Left lung (tissue), 4 donors: ENCODE measurements at regions not wholly inside any gene's neighbourhood (a gene's known extent, or its start where the extent isn't known, plus 50 kb on each side); places are given as distances from the start of the nearest gene placed in this dataset.

Source experiments
- ATAC-seq: fragments of 200-7000 bp; cut with Tn5 transposase; one replicate; pipeline ENCODE4 v1.9.1; 2020; ENCODE audit warnings: moderate library complexity
- DNase-seq, 4 donors: peaks; one replicate each; pipeline ENCODE4 v3.0.0-alpha.2; 2013 to 2020
- H3K27ac ChIP-seq, 2 donors: fragments of 200-600 bp; sonication (generic) in 1 of 2; one replicate each; pipeline versions ENCODE4 v1.5.0 to v1.8.0; 2020 to 2021
- H3K27me3 ChIP-seq, 2 donors: fragments of 200-600 bp; sonication (generic) in 1 of 2; one replicate each; pipeline versions ENCODE4 v1.5.0 to v1.8.0; 2020 to 2021
- H3K36me3 ChIP-seq, 2 donors: fragments of 200-600 bp; sonication (generic) in 1 of 2; one replicate each; pipeline versions ENCODE4 v1.5.0 to v1.8.0; 2020 to 2021
- H3K4me1 ChIP-seq, 2 donors: fragments of 200-600 bp; one replicate each; pipeline ENCODE4 v1.8.0; 2021
- H3K4me3 ChIP-seq, 2 donors: fragments of 200-600 bp; sonication (generic) in 1 of 2; one replicate each; pipeline versions ENCODE4 v1.5.0 to v1.8.0; 2020 to 2021; ENCODE audit warnings: mild to moderate bottlenecking in 1 of 2
- H3K9me3 ChIP-seq, 2 donors: fragments of 200-600 bp; sonication (generic) in 1 of 2; one replicate each; pipeline versions ENCODE4 v1.5.0 to v1.8.0; 2020 to 2021
- intact Hi-C, 2 donors: fragments of 100-400 bp; cut with DNase I; formaldehyde crosslinking; loops; one replicate each; pipeline versions ENCODE4 v1.11.2 to v1.14.2; 2022
- TF ChIP-seq, protein P1 (sequence below), 2 donors: fragments of 200-600 bp; sonication (generic) in 1 of 2; IDR thresholded peaks; one replicate each; pipeline versions ENCODE4 v1.5.0 to v1.8.0; 2021; ENCODE audit warnings: antibody characterized with exemption in 2 of 2
- donor health status: DM: no; HTN: yes; CAD: no.
- donor health status: DM: no; HTN: no; CAD: no.

DNA sequence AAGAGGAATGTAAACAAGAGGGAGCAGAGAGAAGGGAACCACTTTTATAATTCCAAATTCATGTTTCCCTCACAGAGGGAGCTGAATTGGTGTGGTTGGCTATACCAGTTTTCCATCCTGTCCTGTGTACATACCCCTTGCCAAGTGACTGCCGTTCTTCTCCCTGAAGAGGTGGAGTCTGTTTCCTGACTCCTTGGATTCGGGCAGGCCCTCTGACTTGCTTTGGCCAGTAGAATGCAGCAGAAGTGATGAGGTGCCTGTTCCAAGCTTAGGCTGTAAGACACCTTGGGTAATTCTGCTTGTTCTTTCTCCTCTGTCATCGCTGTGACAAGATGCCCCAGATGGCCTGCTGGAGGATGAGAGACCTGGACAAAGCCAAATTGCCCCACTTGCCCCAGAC lies 124.7 kb downstream of the UCHL1 start:
- peak; percentile 63 for ATAC-seq
- Histone ChIP-seq H3K27me3 (no peaks in the 10 kb centered on the region), H3K4me3 (no peak overlapping the region), H3K9me3 (peaks cover 0 to 6% of the 10 kb centered on the region in 2 donors), H3K36me3 (no peaks in the 10 kb centered on the region), H3K4me1 (peaks cover 4 to 24% of the 10 kb centered on the region in 2 donors), H3K27ac (no peak overlapping the region)
- TF ChIP-seq, protein P1, sequence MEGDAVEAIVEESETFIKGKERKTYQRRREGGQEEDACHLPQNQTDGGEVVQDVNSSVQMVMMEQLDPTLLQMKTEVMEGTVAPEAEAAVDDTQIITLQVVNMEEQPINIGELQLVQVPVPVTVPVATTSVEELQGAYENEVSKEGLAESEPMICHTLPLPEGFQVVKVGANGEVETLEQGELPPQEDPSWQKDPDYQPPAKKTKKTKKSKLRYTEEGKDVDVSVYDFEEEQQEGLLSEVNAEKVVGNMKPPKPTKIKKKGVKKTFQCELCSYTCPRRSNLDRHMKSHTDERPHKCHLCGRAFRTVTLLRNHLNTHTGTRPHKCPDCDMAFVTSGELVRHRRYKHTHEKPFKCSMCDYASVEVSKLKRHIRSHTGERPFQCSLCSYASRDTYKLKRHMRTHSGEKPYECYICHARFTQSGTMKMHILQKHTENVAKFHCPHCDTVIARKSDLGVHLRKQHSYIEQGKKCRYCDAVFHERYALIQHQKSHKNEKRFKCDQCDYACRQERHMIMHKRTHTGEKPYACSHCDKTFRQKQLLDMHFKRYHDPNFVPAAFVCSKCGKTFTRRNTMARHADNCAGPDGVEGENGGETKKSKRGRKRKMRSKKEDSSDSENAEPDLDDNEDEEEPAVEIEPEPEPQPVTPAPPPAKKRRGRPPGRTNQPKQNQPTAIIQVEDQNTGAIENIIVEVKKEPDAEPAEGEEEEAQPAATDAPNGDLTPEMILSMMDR (IDR thresholded peaks at IDR 0.05) = no peak
- intact Hi-C loops = no loop called here
- DNase-seq = no peak

GRCh38 chr4:41384992-41385391 lies 128.3 kb downstream of the UCHL1 start:
- ATAC-seq (peak; percentile 30), DNase-seq (peak; percentile 45 to 77 (median 64))
- Histone ChIP-seq H3K27ac (no peak overlapping the region), H3K4me3 (no peak overlapping the region), H3K9me3 (no peaks in the 10 kb centered on the region), H3K4me1 (peaks cover 3 to 24% of the 10 kb centered on the region in 2 donors), H3K27me3 (no peaks in the 10 kb centered on the region), H3K36me3 (no peaks in the 10 kb centered on the region)
- TF ChIP-seq, protein P1 (IDR thresholded peaks at IDR 0.05) = no peak
- intact Hi-C loops = no loop called here

- no peak overlapping the region for H3K27ac ChIP-seq
- H3K27me3 ChIP-seq = no peaks in the 10 kb centered on the region
- H3K4me3 ChIP-seq = no peak overlapping the region
- H3K9me3 ChIP-seq = no peaks in the 10 kb centered on the region
- TF ChIP-seq, protein P1 (IDR thresholded peaks at IDR 0.05) = no peak
- ATAC-seq (no peak), DNase-seq (no peak)
- H3K4me1 ChIP-seq = peaks cover 3 to 23% of the 10 kb centered on the region in 2 donors
- intact Hi-C loops = no loop called here
- H3K36me3 ChIP-seq = no peaks in the 10 kb centered on the region
These were observed 128.8 kb downstream of the UCHL1 start for GRCh38 chr4:41385481-41385880.

DNA sequence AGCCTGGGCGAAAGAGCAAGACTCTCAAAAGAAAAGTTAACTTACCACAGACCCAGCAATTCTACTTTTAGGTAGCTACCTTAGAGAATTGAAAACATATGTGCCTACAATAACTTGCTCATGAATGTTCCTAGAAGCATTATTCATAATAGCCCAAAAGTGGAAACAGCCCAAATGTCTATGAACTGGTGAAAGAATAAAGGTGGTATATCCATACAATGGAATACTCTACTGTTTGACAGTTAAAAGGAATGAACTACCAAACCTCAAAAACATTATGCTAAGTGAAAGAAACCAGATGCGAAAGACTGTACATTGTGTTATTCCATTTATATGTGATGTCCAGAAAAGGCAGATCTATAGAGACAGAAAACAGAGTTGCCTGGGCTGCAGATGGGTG lies 131.4 kb downstream of the UCHL1 start:
- peaks cover 3 to 13% of the 10 kb centered on the region in 2 donors for H3K4me1 ChIP-seq
- DNase-seq (no peak), ATAC-seq (no peak)
- TF ChIP-seq, protein P1 (IDR thresholded peaks at IDR 0.05) = no peak
- H3K4me3 ChIP-seq = no peak overlapping the region
- no peaks in the 10 kb centered on the region for H3K36me3 ChIP-seq
- H3K27me3 ChIP-seq = no peaks in the 10 kb centered on the region
- H3K27ac ChIP-seq = no peak overlapping the region
- intact Hi-C loops = no loop called here
- H3K9me3 ChIP-seq = no peaks in the 10 kb centered on the region

DNA sequence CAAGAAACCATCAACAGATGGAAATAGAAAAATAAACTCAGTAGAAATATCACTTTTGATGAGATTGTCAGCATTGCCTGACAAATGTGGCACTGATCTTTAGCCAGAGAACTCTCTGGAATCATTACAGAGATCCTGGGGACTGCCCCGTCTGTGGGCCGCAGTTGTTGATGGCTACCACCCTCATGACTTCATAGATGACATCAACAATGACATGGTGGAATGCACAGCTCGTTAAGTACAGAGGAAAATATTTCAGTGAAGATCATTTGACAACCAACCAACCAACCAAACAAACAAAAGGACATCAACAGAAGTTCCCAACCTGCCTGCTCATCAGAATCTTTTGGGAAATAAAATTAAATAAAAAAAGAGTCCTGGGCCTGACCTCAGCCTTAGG lies 132.6 kb downstream of the UCHL1 start:
- Histone ChIP-seq H3K27ac (no peak overlapping the region), H3K4me3 (no peak overlapping the region), H3K9me3 (no peaks in the 10 kb centered on the region), H3K36me3 (no peaks in the 10 kb centered on the region), H3K27me3 (no peaks in the 10 kb centered on the region), H3K4me1 (peaks cover 3 to 12% of the 10 kb centered on the region in 2 donors)
- TF ChIP-seq, protein P1 (IDR thresholded peaks at IDR 0.05) = no peak
- ATAC-seq (no peak), DNase-seq (no peak)
- intact Hi-C loops = no loop called here
